ENCODE measurements at regions not wholly inside any gene's neighbourhood (a gene's known extent, or its start where the extent isn't known, plus 50 kb on each side); places are given as distances from the start of the nearest gene placed in this dataset.
"Not testable (repeated sequence)": the region's sequence is repeated elsewhere in the genome, so short reads cannot be mapped to it uniquely, and the experiment has no call there.

- no peak for DNase-seq (ENCODE audit: low read depth)
These were observed 154.1 kb upstream of the CBLB start for GRCh38 chr3:106022913-106023312.

- DNase-seq (ENCODE audit: low read depth): no peak
These were observed 156.4 kb upstream of the CBLB start for GRCh38 chr3:106025151-106025722.

GRCh38 chr3:106029954-106030626 lies 161.3 kb upstream of the CBLB start:
- DNase-seq (ENCODE audit: low read depth): no peak

- DNase-seq (ENCODE audit: low read depth): no peak
These were observed 161.8 kb upstream of the CBLB start for GRCh38 chr3:106030627-106030963.

- DNase-seq (ENCODE audit: low read depth): no peak
These were observed 163.7 kb upstream of the CBLB start for GRCh38 chr3:106032479-106032878.

GRCh38 chr3:106033654-106034053 lies 164.8 kb upstream of the CBLB start:
- no peak for DNase-seq (ENCODE audit: low read depth)

GRCh38 chr3:106034313-106034712 lies 165.5 kb upstream of the CBLB start:
- DNase-seq (ENCODE audit: low read depth): no peak

- DNase-seq (ENCODE audit: low read depth): no peak
These were observed 166.8 kb upstream of the CBLB start for GRCh38 chr3:106035619-106036018.

GRCh38 chr3:106036696-106037095 lies 167.9 kb upstream of the CBLB start:
- DNase-seq (ENCODE audit: low read depth): no peak

- no peak for DNase-seq (ENCODE audit: low read depth)
These were observed 178.4 kb upstream of the CBLB start for GRCh38 chr3:106047221-106047620.

GRCh38 chr3:106048946-106049481 lies 180.2 kb upstream of the CBLB start:
- DNase-seq (ENCODE audit: low read depth): no peak

- no peak for DNase-seq (ENCODE audit: low read depth)
These were observed 181.0 kb upstream of the CBLB start for GRCh38 chr3:106049821-106050220.

GRCh38 chr3:106056931-106057330 lies 188.1 kb upstream of the CBLB start:
- DNase-seq (ENCODE audit: low read depth): no peak

- DNase-seq (ENCODE audit: low read depth): no peak
These were observed 189.7 kb upstream of the CBLB start for GRCh38 chr3:106058475-106058874.

GRCh38 chr3:106059953-106060517 lies 191.2 kb upstream of the CBLB start:
- no peak for DNase-seq (ENCODE audit: low read depth)

GRCh38 chr3:106063909-106064308 lies 195.1 kb upstream of the CBLB start:
- DNase-seq (ENCODE audit: low read depth): no peak

- DNase-seq (ENCODE audit: low read depth): no peak
These were observed 197.0 kb upstream of the CBLB start for GRCh38 chr3:106065831-106066230.

GRCh38 chr3:106067711-106068110 lies 198.9 kb upstream of the CBLB start:
- no peak for DNase-seq (ENCODE audit: low read depth)

- no peak for DNase-seq (ENCODE audit: low read depth)
These were observed 199.6 kb upstream of the CBLB start for GRCh38 chr3:106068381-106068780.

GRCh38 chr3:106068795-106069194 lies 200.0 kb upstream of the CBLB start:
- DNase-seq (ENCODE audit: low read depth): no peak

GRCh38 chr3:106070187-106070586 lies 201.4 kb upstream of the CBLB start:
- no peak for DNase-seq (ENCODE audit: low read depth)

- no peak for DNase-seq (ENCODE audit: low read depth)
These were observed 202.5 kb upstream of the CBLB start for GRCh38 chr3:106071306-106071705.

GRCh38 chr3:106072596-106072995 lies 203.8 kb upstream of the CBLB start:
- DNase-seq (ENCODE audit: low read depth): not testable (repeated sequence)

GRCh38 chr3:106073806-106074205 lies 205.0 kb upstream of the CBLB start:
- not testable (repeated sequence) for DNase-seq (ENCODE audit: low read depth)

All from stimulated activated CD8-positive, alpha-beta memory T cell treated with anti-CD3 and anti-CD28 coated beads, Interleukin-15, amount 100 ng/mL, for 24 hours (primary cell).